ENCODE measurements at regions not wholly inside any gene's neighbourhood (a gene's known extent, or its start where the extent isn't known, plus 50 kb on each side); places are given as distances from the start of the nearest gene placed in this dataset.

GRCh38 chr11:34812905-34813576 lies 103.1 kb downstream of the APIP start:
- Histone ChIP-seq H3K9me3 (ENCODE audit: severe bottlenecking) (no peaks in the 10 kb centered on the region), H3K27me3 (ENCODE audit: insufficient read depth, low read depth, severe bottlenecking) (no peaks in the 10 kb centered on the region), H3K4me3 (ENCODE audit: low read depth, low read length) (no peak overlapping the region), H3K27ac (no peak overlapping the region), H3K36me3 (no peaks in the 10 kb centered on the region)
- no peak for TF ChIP-seq CTCF (IDR thresholded peaks at IDR 0.05; ENCODE audit: low read depth, low read length)
- DNase-seq = no peak

- no peak for DNase-seq
- Histone ChIP-seq H3K27ac (no peak overlapping the region), H3K9me3 (ENCODE audit: severe bottlenecking) (no peaks in the 10 kb centered on the region), H3K4me3 (ENCODE audit: low read depth, low read length) (no peak overlapping the region), H3K36me3 (no peaks in the 10 kb centered on the region), H3K27me3 (ENCODE audit: insufficient read depth, low read depth, severe bottlenecking) (no peaks in the 10 kb centered on the region)
- TF ChIP-seq CTCF (IDR thresholded peaks at IDR 0.05; ENCODE audit: low read depth, low read length) = no peak
These were observed 104.3 kb downstream of the APIP start for GRCh38 chr11:34811858-34812257.

- no peak for DNase-seq
- Histone ChIP-seq H3K27me3 (ENCODE audit: insufficient read depth, low read depth, severe bottlenecking) (no peaks in the 10 kb centered on the region), H3K9me3 (ENCODE audit: severe bottlenecking) (no peaks in the 10 kb centered on the region), H3K4me3 (ENCODE audit: low read depth, low read length) (no peak overlapping the region), H3K27ac (no peak overlapping the region), H3K36me3 (no peaks in the 10 kb centered on the region)
- no peak for TF ChIP-seq CTCF (IDR thresholded peaks at IDR 0.05; ENCODE audit: low read depth, low read length)
These were observed 106.0 kb downstream of the APIP start for GRCh38 chr11:34810107-34810562.

- Histone ChIP-seq H3K27me3 (ENCODE audit: insufficient read depth, low read depth, severe bottlenecking) (no peaks in the 10 kb centered on the region), H3K9me3 (ENCODE audit: severe bottlenecking) (no peaks in the 10 kb centered on the region), H3K27ac (no peak overlapping the region), H3K4me3 (ENCODE audit: low read depth, low read length) (no peak overlapping the region), H3K36me3 (no peaks in the 10 kb centered on the region)
- no peak for TF ChIP-seq CTCF (IDR thresholded peaks at IDR 0.05; ENCODE audit: low read depth, low read length)
- no peak for DNase-seq
These were observed 106.7 kb downstream of the APIP start for GRCh38 chr11:34809191-34810106.

- Histone ChIP-seq H3K4me3 (ENCODE audit: low read depth, low read length) (no peak overlapping the region), H3K27ac (no peak overlapping the region), H3K36me3 (no peaks in the 10 kb centered on the region), H3K27me3 (ENCODE audit: insufficient read depth, low read depth, severe bottlenecking) (no peaks in the 10 kb centered on the region), H3K9me3 (ENCODE audit: severe bottlenecking) (no peaks in the 10 kb centered on the region)
- no peak for TF ChIP-seq CTCF (IDR thresholded peaks at IDR 0.05; ENCODE audit: low read depth, low read length)
- no peak for DNase-seq
These were observed 109.3 kb downstream of the APIP start for GRCh38 chr11:34806875-34807274.

Data from WERI-Rb-1 (cell line).